ENCODE measurements at regions not wholly inside any gene's neighbourhood (a gene's known extent, or its start where the extent isn't known, plus 50 kb on each side); places are given as distances from the start of the nearest gene placed in this dataset.

DNA sequence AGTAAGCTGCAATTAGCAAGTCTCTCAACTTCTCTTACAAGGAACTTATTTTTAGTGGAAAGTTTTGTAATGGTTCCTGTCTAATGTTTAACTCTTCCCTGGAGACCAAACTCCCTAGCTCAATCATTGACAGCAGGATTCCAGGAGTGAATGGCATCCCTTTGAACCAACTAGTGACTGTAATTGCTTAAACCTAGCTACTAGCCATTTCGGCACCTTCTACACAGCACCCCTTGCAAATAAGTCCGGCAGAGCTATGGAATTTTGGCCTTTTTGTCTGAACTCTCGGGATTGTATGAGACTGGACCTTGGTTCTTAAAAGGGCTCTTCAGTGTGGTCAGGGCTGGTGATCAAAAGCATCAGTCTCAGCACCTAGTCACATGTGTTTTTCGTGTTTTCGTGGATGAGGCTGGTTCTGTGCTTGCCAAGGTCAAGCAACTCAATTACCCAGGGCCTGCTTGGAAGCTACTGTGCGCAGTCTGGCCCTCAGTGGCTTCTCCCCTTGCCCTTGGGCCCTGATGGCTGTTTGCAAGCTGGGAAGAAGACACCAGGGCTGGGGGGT is 135.3 kb upstream of the NEDD9 start (continued):
- TF ChIP-seq, protein P1, sequence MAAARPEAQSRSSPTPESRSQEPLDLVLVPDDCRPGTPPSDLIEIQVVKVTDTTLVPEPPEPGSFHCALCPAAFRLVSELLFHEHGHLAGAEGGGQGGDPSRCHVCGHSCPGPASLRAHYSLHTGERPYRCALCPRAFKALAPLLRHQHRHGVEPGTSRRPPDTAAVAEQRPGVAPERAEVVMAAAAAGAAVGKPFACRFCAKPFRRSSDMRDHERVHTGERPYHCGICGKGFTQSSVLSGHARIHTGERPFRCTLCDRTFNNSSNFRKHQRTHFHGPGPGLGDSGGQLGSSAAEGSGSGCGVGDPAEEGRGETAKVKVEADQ (CRISPR knock-in tag; IDR thresholded peaks at IDR 0.05; ENCODE audit: borderline replicate concordance): 0 out of 2 replicates have a peak, but pooled peaks have one; percentile 50
- TF ChIP-seq PRPF4 (IDR thresholded peaks at IDR 0.05; ENCODE audit: low read depth, low read length, poor library complexity, severe bottlenecking) (no peak), ZNF451 (CRISPR knock-in tag; IDR thresholded peaks at IDR 0.05) (no peak), ZNF382 (CRISPR knock-in tag; IDR thresholded peaks at IDR 0.05; ENCODE audit: borderline replicate concordance) (no peak), ZNF629 (CRISPR knock-in tag; conservative IDR thresholded peaks at IDR 0.05) (peak; percentile 51; the same call in 1 of the 2 replicates), SUZ12 (IDR thresholded peaks at IDR 0.05; ENCODE audit: low read depth, low read length) (no peak), ZNF766 (CRISPR knock-in tag; IDR thresholded peaks at IDR 0.05; ENCODE audit: borderline replicate concordance) (peak; percentile 93; the same call in 1 of the 2 replicates), ZNF7 (CRISPR knock-in tag; IDR thresholded peaks at IDR 0.05) (no peak), POLR2AphosphoS2 (IDR thresholded peaks at IDR 0.05; ENCODE audit: low read depth, low read length) (no peak), ADNP (CRISPR knock-in tag; IDR thresholded peaks at IDR 0.05) (no peak), GATAD1 (CRISPR knock-in tag; IDR thresholded peaks at IDR 0.05) (peak; percentile 73), HCFC1 (IDR thresholded peaks at IDR 0.05; ENCODE audit: low read depth, low read length) (no peak), CEBPG (CRISPR knock-in tag; IDR thresholded peaks at IDR 0.05) (peak; percentile 93), ZNF225 (CRISPR knock-in tag; IDR thresholded peaks at IDR 0.05) (no peak; the same call in 1 of the 2 replicates), NCOA1 (CRISPR knock-in tag; IDR thresholded peaks at IDR 0.05) (peak; percentile 74; the same call in 1 of the 2 replicates), ZNF780A (CRISPR knock-in tag; IDR thresholded peaks at IDR 0.05) (no peak), ZNF652 (CRISPR knock-in tag; IDR thresholded peaks at IDR 0.05; ENCODE audit: borderline replicate concordance, low read depth) (peak; percentile 82; the same call in 1 of the 2 replicates), MAF1 (CRISPR knock-in tag; IDR thresholded peaks at IDR 0.05; ENCODE audit: borderline replicate concordance) (no peak), MAFG (CRISPR knock-in tag; IDR thresholded peaks at IDR 0.05) (no peak), EEA1 (CRISPR knock-in tag; IDR thresholded peaks at IDR 0.05; ENCODE audit: borderline replicate concordance) (no peak), GTF2F1 (IDR thresholded peaks at IDR 0.05; ENCODE audit: low read length) (no peak)
- TF ChIP-seq, protein P2, sequence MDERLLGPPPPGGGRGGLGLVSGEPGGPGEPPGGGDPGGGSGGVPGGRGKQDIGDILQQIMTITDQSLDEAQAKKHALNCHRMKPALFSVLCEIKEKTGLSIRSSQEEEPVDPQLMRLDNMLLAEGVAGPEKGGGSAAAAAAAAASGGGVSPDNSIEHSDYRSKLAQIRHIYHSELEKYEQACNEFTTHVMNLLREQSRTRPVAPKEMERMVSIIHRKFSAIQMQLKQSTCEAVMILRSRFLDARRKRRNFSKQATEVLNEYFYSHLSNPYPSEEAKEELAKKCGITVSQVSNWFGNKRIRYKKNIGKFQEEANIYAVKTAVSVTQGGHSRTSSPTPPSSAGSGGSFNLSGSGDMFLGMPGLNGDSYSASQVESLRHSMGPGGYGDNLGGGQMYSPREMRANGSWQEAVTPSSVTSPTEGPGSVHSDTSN (CRISPR knock-in tag; IDR thresholded peaks at IDR 0.05): peak; percentile 85
- TF ChIP-seq, protein P3, sequence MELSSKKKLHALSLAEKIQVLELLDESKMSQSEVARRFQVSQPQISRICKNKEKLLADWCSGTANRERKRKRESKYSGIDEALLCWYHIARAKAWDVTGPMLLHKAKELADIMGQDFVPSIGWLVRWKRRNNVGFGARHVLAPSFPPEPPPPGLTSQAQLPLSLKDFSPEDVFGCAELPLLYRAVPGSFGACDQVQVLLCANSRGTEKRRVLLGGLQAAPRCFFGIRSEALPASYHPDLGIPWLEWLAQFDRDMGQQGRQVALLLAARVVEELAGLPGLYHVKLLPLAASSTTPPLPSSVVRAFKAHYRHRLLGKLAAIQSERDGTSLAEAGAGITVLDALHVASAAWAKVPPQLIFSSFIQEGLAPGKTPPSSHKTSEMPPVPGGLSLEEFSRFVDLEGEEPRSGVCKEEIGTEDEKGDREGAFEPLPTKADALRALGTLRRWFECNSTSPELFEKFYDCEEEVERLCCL (CRISPR knock-in tag; IDR thresholded peaks at IDR 0.05; ENCODE audit: borderline replicate concordance): no peak
- TF ChIP-seq, protein P4, sequence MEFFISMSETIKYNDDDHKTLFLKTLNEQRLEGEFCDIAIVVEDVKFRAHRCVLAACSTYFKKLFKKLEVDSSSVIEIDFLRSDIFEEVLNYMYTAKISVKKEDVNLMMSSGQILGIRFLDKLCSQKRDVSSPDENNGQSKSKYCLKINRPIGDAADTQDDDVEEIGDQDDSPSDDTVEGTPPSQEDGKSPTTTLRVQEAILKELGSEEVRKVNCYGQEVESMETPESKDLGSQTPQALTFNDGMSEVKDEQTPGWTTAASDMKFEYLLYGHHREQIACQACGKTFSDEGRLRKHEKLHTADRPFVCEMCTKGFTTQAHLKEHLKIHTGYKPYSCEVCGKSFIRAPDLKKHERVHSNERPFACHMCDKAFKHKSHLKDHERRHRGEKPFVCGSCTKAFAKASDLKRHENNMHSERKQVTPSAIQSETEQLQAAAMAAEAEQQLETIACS (CRISPR knock-in tag; IDR thresholded peaks at IDR 0.05): no peak
- TF ChIP-seq, protein P5, sequence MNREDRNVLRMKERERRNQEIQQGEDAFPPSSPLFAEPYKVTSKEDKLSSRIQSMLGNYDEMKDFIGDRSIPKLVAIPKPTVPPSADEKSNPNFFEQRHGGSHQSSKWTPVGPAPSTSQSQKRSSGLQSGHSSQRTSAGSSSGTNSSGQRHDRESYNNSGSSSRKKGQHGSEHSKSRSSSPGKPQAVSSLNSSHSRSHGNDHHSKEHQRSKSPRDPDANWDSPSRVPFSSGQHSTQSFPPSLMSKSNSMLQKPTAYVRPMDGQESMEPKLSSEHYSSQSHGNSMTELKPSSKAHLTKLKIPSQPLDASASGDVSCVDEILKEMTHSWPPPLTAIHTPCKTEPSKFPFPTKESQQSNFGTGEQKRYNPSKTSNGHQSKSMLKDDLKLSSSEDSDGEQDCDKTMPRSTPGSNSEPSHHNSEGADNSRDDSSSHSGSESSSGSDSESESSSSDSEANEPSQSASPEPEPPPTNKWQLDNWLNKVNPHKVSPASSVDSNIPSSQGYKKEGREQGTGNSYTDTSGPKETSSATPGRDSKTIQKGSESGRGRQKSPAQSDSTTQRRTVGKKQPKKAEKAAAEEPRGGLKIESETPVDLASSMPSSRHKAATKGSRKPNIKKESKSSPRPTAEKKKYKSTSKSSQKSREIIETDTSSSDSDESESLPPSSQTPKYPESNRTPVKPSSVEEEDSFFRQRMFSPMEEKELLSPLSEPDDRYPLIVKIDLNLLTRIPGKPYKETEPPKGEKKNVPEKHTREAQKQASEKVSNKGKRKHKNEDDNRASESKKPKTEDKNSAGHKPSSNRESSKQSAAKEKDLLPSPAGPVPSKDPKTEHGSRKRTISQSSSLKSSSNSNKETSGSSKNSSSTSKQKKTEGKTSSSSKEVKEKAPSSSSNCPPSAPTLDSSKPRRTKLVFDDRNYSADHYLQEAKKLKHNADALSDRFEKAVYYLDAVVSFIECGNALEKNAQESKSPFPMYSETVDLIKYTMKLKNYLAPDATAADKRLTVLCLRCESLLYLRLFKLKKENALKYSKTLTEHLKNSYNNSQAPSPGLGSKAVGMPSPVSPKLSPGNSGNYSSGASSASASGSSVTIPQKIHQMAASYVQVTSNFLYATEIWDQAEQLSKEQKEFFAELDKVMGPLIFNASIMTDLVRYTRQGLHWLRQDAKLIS (CRISPR knock-in tag; IDR thresholded peaks at IDR 0.05): no peak; the same call in 1 of the 2 replicates

Data from HepG2 (cell line).